DND-41 (cell line): ENCODE measurements at regions not wholly inside any gene's neighbourhood (a gene's known extent, or its start where the extent isn't known, plus 50 kb on each side); places are given as distances from the start of the nearest gene placed in this dataset.

Source experiments
- ATAC-seq: fragments of 200-7000 bp; cut with Tn5 transposase; 3 replicates; pipeline ENCODE4 v1.9.1; 2021; ENCODE audit warnings: low read depth; ENCODE audit not compliant: insufficient read depth
- DNase-seq: peaks from one replicate; pipeline ENCODE4 v3.0.0-alpha.2; 2020
- H2AFZ ChIP-seq: 2 replicates; pipeline ENCODE4 v1.6.0; 2012; ENCODE audit warnings: low read depth, low read length
- H3K27ac ChIP-seq: 2 replicates; pipeline ENCODE4 v1.5.1; 2012; ENCODE audit warnings: low read length, inconsistent platforms
- H3K27me3 ChIP-seq: fragments of 200-600 bp; sonication (generic); 2 replicates; pipeline ENCODE4 v1.6.0; 2012; ENCODE audit warnings: low read length, mild to moderate bottlenecking, inconsistent platforms; ENCODE audit not compliant: insufficient read depth, poor library complexity
- H3K36me3 ChIP-seq: 2 replicates; pipeline ENCODE4 v1.5.1; 2012; ENCODE audit warnings: low read length, inconsistent platforms; ENCODE audit not compliant: insufficient read depth
- H3K4me1 ChIP-seq: 2 replicates; pipeline ENCODE4 v1.5.1; 2012; ENCODE audit warnings: mild to moderate bottlenecking, low read length; ENCODE audit not compliant: insufficient read depth
- H3K4me2 ChIP-seq: 2 replicates; pipeline ENCODE4 v1.6.0; 2012; ENCODE audit warnings: mild to moderate bottlenecking, moderate library complexity, low read length, inconsistent platforms; ENCODE audit not compliant: insufficient read depth
- H3K4me3 ChIP-seq, 2 experiments: fragments of 200-600 bp in 1 of 2; shearing (Covaris generic) in 1 of 2; 2 replicates each; pipeline ENCODE4 v1.5.1; 2012 to 2016; ENCODE audit warnings: inconsistent platforms in 2 of 2, low read length in 2 of 2, mild to moderate bottlenecking in 2 of 2, low read depth in 1 of 2, moderate library complexity in 1 of 2
- H3K79me2 ChIP-seq: 2 replicates; pipeline ENCODE4 v1.6.0; 2012; ENCODE audit warnings: low read length, inconsistent platforms; ENCODE audit not compliant: insufficient read depth
- H3K9ac ChIP-seq: 2 replicates; pipeline ENCODE4 v1.6.0; 2012; ENCODE audit warnings: low read depth, mild to moderate bottlenecking, inconsistent platforms, low read length, moderate library complexity
- H3K9me3 ChIP-seq: 2 replicates; pipeline ENCODE4 v1.5.1; 2012; ENCODE audit warnings: low read length, moderate library complexity, mild to moderate bottlenecking, inconsistent platforms; ENCODE audit not compliant: insufficient read depth, severe bottlenecking
- H4K20me1 ChIP-seq: 2 replicates; pipeline ENCODE4 v1.6.0; 2012; ENCODE audit warnings: low read length; ENCODE audit not compliant: insufficient read depth
- EZH2 ChIP-seq: IDR thresholded peaks from 3 replicates; pipeline ENCODE4 v1.6.1; 2012; ENCODE audit warnings: borderline replicate concordance, low read depth, mild to moderate bottlenecking, moderate library complexity, low read length, inconsistent platforms; ENCODE audit not compliant: severe bottlenecking
- TF ChIP-seq, protein P1 (sequence below): IDR thresholded peaks from 2 replicates; pipeline ENCODE4 v1.5.1; 2012; ENCODE audit warnings: borderline replicate concordance, low read length, moderate library complexity, mild to moderate bottlenecking; ENCODE audit not compliant: poor library complexity, severe bottlenecking; ENCODE audit errors: extremely low read depth

DNA sequence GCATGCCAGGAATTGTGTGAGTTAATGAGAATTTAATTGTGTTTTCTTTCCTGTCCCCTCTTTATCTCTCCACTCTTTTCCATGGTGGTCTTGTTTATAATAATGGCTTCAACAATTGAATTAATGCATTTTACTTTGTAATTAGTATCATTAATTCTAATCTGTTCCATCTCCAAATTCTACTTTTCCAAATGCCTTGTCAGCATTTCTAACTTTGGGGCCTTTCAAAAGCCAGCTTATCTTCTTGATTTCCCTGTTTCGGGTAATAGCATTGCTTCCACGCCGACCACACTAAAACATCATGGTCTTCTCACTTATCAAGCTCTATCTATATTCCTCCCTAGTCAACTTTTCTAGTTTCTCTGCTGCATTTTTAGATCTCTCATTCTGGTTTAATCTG is 54.2 kb upstream of the RMST start:
- Histone ChIP-seq H3K27me3 (no peaks in the 10 kb centered on the region), H3K36me3 (no peaks in the 10 kb centered on the region), H2AFZ (no peak overlapping the region), H3K9me3 (no peaks in the 10 kb centered on the region), H4K20me1 (no peaks in the 10 kb centered on the region), H3K4me3 (no peak overlapping the region), H3K27ac (no peak overlapping the region), H3K79me2 (no peaks in the 10 kb centered on the region), H3K4me2 (no peak overlapping the region), H3K4me1 (no peaks in the 10 kb centered on the region), H3K9ac (no peak overlapping the region)
- no peak for ATAC-seq
- TF ChIP-seq, protein P1, sequence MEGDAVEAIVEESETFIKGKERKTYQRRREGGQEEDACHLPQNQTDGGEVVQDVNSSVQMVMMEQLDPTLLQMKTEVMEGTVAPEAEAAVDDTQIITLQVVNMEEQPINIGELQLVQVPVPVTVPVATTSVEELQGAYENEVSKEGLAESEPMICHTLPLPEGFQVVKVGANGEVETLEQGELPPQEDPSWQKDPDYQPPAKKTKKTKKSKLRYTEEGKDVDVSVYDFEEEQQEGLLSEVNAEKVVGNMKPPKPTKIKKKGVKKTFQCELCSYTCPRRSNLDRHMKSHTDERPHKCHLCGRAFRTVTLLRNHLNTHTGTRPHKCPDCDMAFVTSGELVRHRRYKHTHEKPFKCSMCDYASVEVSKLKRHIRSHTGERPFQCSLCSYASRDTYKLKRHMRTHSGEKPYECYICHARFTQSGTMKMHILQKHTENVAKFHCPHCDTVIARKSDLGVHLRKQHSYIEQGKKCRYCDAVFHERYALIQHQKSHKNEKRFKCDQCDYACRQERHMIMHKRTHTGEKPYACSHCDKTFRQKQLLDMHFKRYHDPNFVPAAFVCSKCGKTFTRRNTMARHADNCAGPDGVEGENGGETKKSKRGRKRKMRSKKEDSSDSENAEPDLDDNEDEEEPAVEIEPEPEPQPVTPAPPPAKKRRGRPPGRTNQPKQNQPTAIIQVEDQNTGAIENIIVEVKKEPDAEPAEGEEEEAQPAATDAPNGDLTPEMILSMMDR: no peak
- TF ChIP-seq EZH2: no peak
- no peak for DNase-seq

DNA sequence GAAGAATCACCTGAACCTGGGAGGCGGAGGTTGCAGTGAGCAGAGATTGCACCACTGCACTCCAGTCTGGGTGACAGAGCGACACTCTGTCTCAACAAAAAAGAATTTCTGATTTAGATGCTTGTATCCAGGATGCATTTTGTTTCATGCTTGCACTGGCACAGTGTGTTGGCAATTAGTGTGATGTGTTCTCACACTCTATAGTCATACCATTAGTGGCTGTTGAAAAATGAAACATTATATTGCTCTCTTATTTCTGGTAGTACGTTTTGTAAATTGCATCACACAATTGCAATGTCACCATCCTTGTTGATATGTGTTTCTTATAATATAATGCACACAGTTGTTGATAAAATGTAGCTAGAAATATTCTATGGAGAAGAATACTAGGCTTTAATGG is 51.3 kb upstream of the RMST start:
- Histone ChIP-seq H3K9me3 (no peaks in the 10 kb centered on the region), H3K36me3 (no peaks in the 10 kb centered on the region), H3K4me1 (no peaks in the 10 kb centered on the region), H3K4me2 (no peak overlapping the region), H3K27ac (no peak overlapping the region), H3K9ac (no peak overlapping the region), H2AFZ (no peak overlapping the region), H4K20me1 (no peaks in the 10 kb centered on the region), H3K4me3 (no peak overlapping the region), H3K27me3 (no peaks in the 10 kb centered on the region), H3K79me2 (no peaks in the 10 kb centered on the region)
- DNase-seq (no peak), ATAC-seq (no peak)
- no peak for TF ChIP-seq EZH2
- TF ChIP-seq, protein P1: no peak
